ENCODE measurements at regions not wholly inside any gene's neighbourhood (a gene's known extent, or its start where the extent isn't known, plus 50 kb on each side); places are given as distances from the start of the nearest gene placed in this dataset.

GRCh38 chr2:153739394-153739793 is 132.3 kb upstream of the GALNT13 start:
- Mint-ChIP-seq H3K9me3 (ENCODE audit: unreplicated experiment) (no peaks in the 10 kb centered on the region), H3K4me3 (ENCODE audit: unreplicated experiment) (no peak overlapping the region), H3K36me3 (ENCODE audit: low read depth, unreplicated experiment) (no peaks in the 10 kb centered on the region), H3K27me3 (ENCODE audit: unreplicated experiment) (no peaks in the 10 kb centered on the region), H3K27ac (ENCODE audit: unreplicated experiment) (no peak overlapping the region), H3K4me1 (ENCODE audit: unreplicated experiment) (no peaks in the 10 kb centered on the region)
- DNase-seq (ENCODE audit: low spot score), result no peak
- TF ChIP-seq CTCF (IDR thresholded peaks at IDR 0.05; ENCODE audit: unreplicated experiment), result no peak

GRCh38 chr2:153761936-153762335 is 109.8 kb upstream of the GALNT13 start:
- no peaks in the 10 kb centered on the region for H3K36me3 Mint-ChIP-seq (ENCODE audit: low read depth, unreplicated experiment)
- no peak for DNase-seq (ENCODE audit: low spot score)
- H3K4me1 Mint-ChIP-seq (ENCODE audit: unreplicated experiment), result no peaks in the 10 kb centered on the region
- no peak overlapping the region for H3K27ac Mint-ChIP-seq (ENCODE audit: unreplicated experiment)
- no peak for TF ChIP-seq CTCF (IDR thresholded peaks at IDR 0.05; ENCODE audit: unreplicated experiment)
- H3K9me3 Mint-ChIP-seq (ENCODE audit: unreplicated experiment), result peaks cover 4% of the 10 kb centered on the region
- no peak overlapping the region for H3K4me3 Mint-ChIP-seq (ENCODE audit: unreplicated experiment)
- peaks cover 4% of the 10 kb centered on the region for H3K27me3 Mint-ChIP-seq (ENCODE audit: unreplicated experiment)

GRCh38 chr2:153766415-153766814 is 105.3 kb upstream of the GALNT13 start:
- Mint-ChIP-seq H3K4me1 (ENCODE audit: unreplicated experiment) (no peaks in the 10 kb centered on the region), H3K9me3 (ENCODE audit: unreplicated experiment) (peaks cover 4% of the 10 kb centered on the region)
- no peak for TF ChIP-seq CTCF (IDR thresholded peaks at IDR 0.05; ENCODE audit: unreplicated experiment)

GRCh38 chr2:153770359-153770991 is 101.2 kb upstream of the GALNT13 start:
- H3K9me3 Mint-ChIP-seq (ENCODE audit: unreplicated experiment), result no peaks in the 10 kb centered on the region
- no peak overlapping the region for H3K4me3 Mint-ChIP-seq (ENCODE audit: unreplicated experiment)
- no peaks in the 10 kb centered on the region for H3K36me3 Mint-ChIP-seq (ENCODE audit: low read depth, unreplicated experiment)
- no peak overlapping the region for H3K27ac Mint-ChIP-seq (ENCODE audit: unreplicated experiment)
- no peak for TF ChIP-seq CTCF (IDR thresholded peaks at IDR 0.05; ENCODE audit: unreplicated experiment)
- peaks cover 3% of the 10 kb centered on the region for H3K27me3 Mint-ChIP-seq (ENCODE audit: unreplicated experiment)
- no peaks in the 10 kb centered on the region for H3K4me1 Mint-ChIP-seq (ENCODE audit: unreplicated experiment)
- DNase-seq (ENCODE audit: low spot score), result no peak

More at GRCh38 chr2:153766415-153766814, 105.3 kb upstream of the GALNT13 start:
- H3K36me3 Mint-ChIP-seq (ENCODE audit: low read depth, unreplicated experiment), result no peaks in the 10 kb centered on the region
- H3K27me3 Mint-ChIP-seq (ENCODE audit: unreplicated experiment), result peaks cover 4% of the 10 kb centered on the region
- no peak overlapping the region for H3K4me3 Mint-ChIP-seq (ENCODE audit: unreplicated experiment)
- no peak overlapping the region for H3K27ac Mint-ChIP-seq (ENCODE audit: unreplicated experiment)
- no peak for DNase-seq (ENCODE audit: low spot score)

GRCh38 chr2:153780241-153780640 is 91.5 kb upstream of the GALNT13 start:
- TF ChIP-seq CTCF (IDR thresholded peaks at IDR 0.05; ENCODE audit: unreplicated experiment), result no peak
- no peaks in the 10 kb centered on the region for H3K4me1 Mint-ChIP-seq (ENCODE audit: unreplicated experiment)
- H3K4me3 Mint-ChIP-seq (ENCODE audit: unreplicated experiment), result no peak overlapping the region
- H3K9me3 Mint-ChIP-seq (ENCODE audit: unreplicated experiment), result no peaks in the 10 kb centered on the region
- H3K36me3 Mint-ChIP-seq (ENCODE audit: low read depth, unreplicated experiment), result no peaks in the 10 kb centered on the region
- no peaks in the 10 kb centered on the region for H3K27me3 Mint-ChIP-seq (ENCODE audit: unreplicated experiment)
- no peak overlapping the region for H3K27ac Mint-ChIP-seq (ENCODE audit: unreplicated experiment)
- DNase-seq (ENCODE audit: low spot score), result no peak
